Endothelial cell of umbilical vein (primary cell): ENCODE measurements at regions not wholly inside any gene's neighbourhood (a gene's known extent, or its start where the extent isn't known, plus 50 kb on each side); places are given as distances from the start of the nearest gene placed in this dataset.

ENCODE experiments used
- BruUV-seq: library from RNA; stranded (reverse); fragments of 400-500 nt; replicated peaks from 2 replicates; lab custom pipeline; 2021; lab: Mats Ljungman, UMichigan
- CTCF ChIA-PET: fragments of 300-600, 350-600 bp; sonication (Branson Sonifier 250); formaldehyde crosslinking; loops from one replicate; lab custom pipeline; 2021; ENCODE audit warnings: antibody characterized with exemption, inconsistent platforms; lab: Charles Lee
- POLR2A ChIA-PET: fragments of 300-600, 350-600 bp; sonication (Branson Sonifier 250); formaldehyde crosslinking; loops from one replicate; lab custom pipeline; 2021; ENCODE audit warnings: antibody characterized with exemption, inconsistent platforms; lab: Charles Lee
- DNase-seq: peaks from one replicate; pipeline ENCODE4 v3.0.0-alpha.2; 2011; ENCODE audit warnings: low read depth, low spot score
- FAIRE-seq: peaks from 2 replicates; lab custom pipeline; 2011; peaks lifted over from hg19 to GRCh38; lab: Jason Lieb, UNC
- H2AFZ ChIP-seq: 2 replicates; pipeline ENCODE4 v1.6.0; 2012; ENCODE audit warnings: low read depth, low read length, control low read depth, inconsistent platforms
- H3K27ac ChIP-seq: 2 replicates; pipeline ENCODE4 v1.5.1; 2011; ENCODE audit warnings: low read depth, mild to moderate bottlenecking, control low read depth, low read length, moderate library complexity; ENCODE audit not compliant: insufficient read depth
- H3K27me3 ChIP-seq, 2 experiments: 2 replicates each; pipeline versions ENCODE4 v1.6.0 to v1.6.1; 2011; ENCODE audit warnings: low read length in 2 of 2, mixed read lengths in 1 of 2; ENCODE audit not compliant: control insufficient read depth in 2 of 2, insufficient read depth in 2 of 2
- H3K36me3 ChIP-seq, 2 experiments: 2 replicates in 1 of 2; 3 replicates in 1 of 2; pipeline ENCODE4 v1.5.1; 2011; ENCODE audit warnings: low read length in 2 of 2, mild to moderate bottlenecking in 1 of 2, moderate library complexity in 1 of 2; ENCODE audit not compliant: control insufficient read depth in 2 of 2, insufficient read depth in 2 of 2; ENCODE audit errors: extremely low read depth in 1 of 2
- H3K4me1 ChIP-seq: 3 replicates; pipeline ENCODE4 v1.5.1; 2011; ENCODE audit warnings: mild to moderate bottlenecking, low read length; ENCODE audit not compliant: control insufficient read depth, insufficient read depth; ENCODE audit errors: extremely low read depth
- H3K4me2 ChIP-seq: 2 replicates; pipeline ENCODE4 v1.6.1; 2011; ENCODE audit warnings: low read length, control low read depth, mixed read lengths; ENCODE audit not compliant: insufficient read depth
- H3K4me3 ChIP-seq, 3 experiments: fragments of 200-600 bp in 1 of 3; sonication (generic), shearing (Covaris generic) in 1 of 3; replicated peaks in 1 of 3; 2 replicates each; pipeline ENCODE4 v1.5.1; 2011 to 2016; ENCODE audit warnings: control low read depth in 3 of 3, low read length in 3 of 3, mild to moderate bottlenecking in 2 of 3, inconsistent platforms in 1 of 3, low read depth in 1 of 3, moderate library complexity in 1 of 3; ENCODE audit not compliant: insufficient read depth in 1 of 3
- H3K79me2 ChIP-seq: 2 replicates; pipeline ENCODE4 v1.6.0; 2012; ENCODE audit warnings: low read length, inconsistent platforms; ENCODE audit not compliant: control insufficient read depth, insufficient read depth
- H3K9ac ChIP-seq: replicated peaks from 2 replicates; pipeline ENCODE3; 2011; ENCODE audit warnings: low read length, control low read depth; ENCODE audit not compliant: insufficient read depth; ENCODE audit errors: extremely low read depth
- H3K9me1 ChIP-seq: replicated peaks from 3 replicates; pipeline ENCODE4 v1.6.0; 2011; ENCODE audit warnings: mild to moderate bottlenecking, low read length; ENCODE audit not compliant: control insufficient read depth, insufficient read depth; ENCODE audit errors: extremely low read depth
- H3K9me3 ChIP-seq: replicated peaks from 2 replicates; pipeline ENCODE4 v1.5.1; 2012; ENCODE audit warnings: low read length, inconsistent platforms; ENCODE audit not compliant: control insufficient read depth, insufficient read depth
- H4K20me1 ChIP-seq: replicated peaks from 2 replicates; pipeline ENCODE3; 2011; ENCODE audit warnings: mild to moderate bottlenecking, low read length; ENCODE audit not compliant: control insufficient read depth, insufficient read depth; ENCODE audit errors: extremely low read depth
- CTCF ChIP-seq, 2 donors: IDR thresholded peaks; 1 replicate in 1 of 2; 2 replicates in 1 of 2; pipeline ENCODE4 v1.5.1; 2011; ENCODE audit warnings: low read length in 2 of 2, mild to moderate bottlenecking in 2 of 2, moderate library complexity in 2 of 2, control low read depth in 1 of 2, inconsistent platforms in 1 of 2, low read depth in 1 of 2; ENCODE audit not compliant: insufficient read depth in 1 of 2; ENCODE audit errors: extremely low read depth in 1 of 2
- EZH2 ChIP-seq: IDR thresholded peaks from 2 replicates; pipeline ENCODE4 v1.6.1; 2012; ENCODE audit warnings: borderline replicate concordance, low read depth, mild to moderate bottlenecking, moderate library complexity, low read length, inconsistent platforms; ENCODE audit not compliant: severe bottlenecking
- FOS ChIP-seq: IDR thresholded peaks from 2 replicates; pipeline ENCODE4 v1.6.1; 2011; ENCODE audit warnings: mild to moderate bottlenecking, low read length, moderate library complexity, borderline replicate concordance; ENCODE audit not compliant: insufficient read depth
- GATA2 ChIP-seq: IDR thresholded peaks from 2 replicates; pipeline ENCODE4 v1.7.0; 2011; ENCODE audit warnings: low read depth, mild to moderate bottlenecking, moderate library complexity, mixed read lengths, low read length; ENCODE audit not compliant: insufficient read length, insufficient read depth
- JUN ChIP-seq: IDR thresholded peaks from 2 replicates; pipeline ENCODE4 v1.6.1; 2011; ENCODE audit warnings: borderline replicate concordance, low read depth; ENCODE audit not compliant: insufficient read length, insufficient read depth
- MAX ChIP-seq: IDR thresholded peaks from 2 replicates; pipeline ENCODE4 v1.6.1; 2011; ENCODE audit not compliant: insufficient read depth, insufficient read length
- MYC ChIP-seq: IDR thresholded peaks from one replicate; pipeline ENCODE4 v1.6.1; 2011; ENCODE audit warnings: mild to moderate bottlenecking, low read depth, low read length
- POLR2A ChIP-seq: IDR thresholded peaks from 2 replicates; pipeline ENCODE4 v1.6.1; 2012; ENCODE audit warnings: low read depth, mild to moderate bottlenecking, control low read depth, low read length
- POLR2AphosphoS5 ChIP-seq: IDR thresholded peaks from 2 replicates; pipeline ENCODE4 v1.6.1; 2012; ENCODE audit warnings: low read depth, mild to moderate bottlenecking, control low read depth, low read length, moderate library complexity; ENCODE audit not compliant: insufficient read depth
- dilution Hi-C: fragments of 300-500 bp; cut with MboI; formaldehyde crosslinking; loops from one replicate; pipeline ENCODE4 v1.15.0; 2019; ENCODE audit warnings: low sequenced_read_pairs; ENCODE audit not compliant: extremely low pct_ligation_motif_present
- intact Hi-C: fragments of 100-400 bp; cut with micrococcal nuclease; formaldehyde crosslinking; loops from one replicate; pipeline ENCODE4 v1.10.0; 2022

GRCh38 chr11:56843816-56844215 is 95.3 kb upstream of the OR9G4 start:
- H3K9me1 ChIP-seq = no peaks in the 10 kb centered on the region
- intact Hi-C loops = loop anchor here (5.0 to 10.0 kb wide), 2 partner anchors 161 to 288 kb away; no protein-coding TSS in a partner anchor
- no peaks in the 10 kb centered on the region for H3K79me2 ChIP-seq
- no peak overlapping the region for H3K27ac ChIP-seq
- H3K9me3 ChIP-seq = no peaks in the 10 kb centered on the region
- no peaks in the 10 kb centered on the region for H3K4me1 ChIP-seq
- ChIA-PET CTCF (interaction anchor here (3.8 kb wide), 1 partner anchor 406 kb away, joined by 34 read pairs; no protein-coding TSS in a partner anchor), POLR2A (no interaction called here)
- BruUV-seq = no TSS peak
- no peak overlapping the region for H3K4me3 ChIP-seq
- DNase-seq = no peak
- TF ChIP-seq JUN (no peak), CTCF (IDR thresholded peaks at IDR 0.05; ENCODE audit: extremely low read depth in 1 of 2, insufficient read depth in 1 of 2, low read depth in 1 of 2, low read length in 2 of 2) (no peak), MAX (no peak), FOS (no peak), GATA2 (no peak), EZH2 (no peak), POLR2A (no peak), MYC (no peak), POLR2AphosphoS5 (no peak)
- no peaks in the 10 kb centered on the region for H4K20me1 ChIP-seq
- H3K9ac ChIP-seq = no peak overlapping the region
- no peaks in the 10 kb centered on the region for H3K36me3 ChIP-seq
- dilution Hi-C loops = no loop called here
- H3K4me2 ChIP-seq = no peak overlapping the region
- FAIRE-seq = no peak
- no peak overlapping the region for H2AFZ ChIP-seq
- H3K27me3 ChIP-seq = no peaks in the 10 kb centered on the region
